Activated CD4-positive, alpha-beta T cell treated with anti-CD3 and anti-CD28 coated beads for 1 hour (primary cell): ENCODE measurements at regions not wholly inside any gene's neighbourhood (a gene's known extent, or its start where the extent isn't known, plus 50 kb on each side); places are given as distances from the start of the nearest gene placed in this dataset.
"Not testable (repeated sequence)": the region's sequence is repeated elsewhere in the genome, so short reads cannot be mapped to it uniquely, and the experiment has no call there.

Source experiments
- DNase-seq: peaks from one replicate; pipeline ENCODE4 v3.0.0-alpha.2; 2020

DNA sequence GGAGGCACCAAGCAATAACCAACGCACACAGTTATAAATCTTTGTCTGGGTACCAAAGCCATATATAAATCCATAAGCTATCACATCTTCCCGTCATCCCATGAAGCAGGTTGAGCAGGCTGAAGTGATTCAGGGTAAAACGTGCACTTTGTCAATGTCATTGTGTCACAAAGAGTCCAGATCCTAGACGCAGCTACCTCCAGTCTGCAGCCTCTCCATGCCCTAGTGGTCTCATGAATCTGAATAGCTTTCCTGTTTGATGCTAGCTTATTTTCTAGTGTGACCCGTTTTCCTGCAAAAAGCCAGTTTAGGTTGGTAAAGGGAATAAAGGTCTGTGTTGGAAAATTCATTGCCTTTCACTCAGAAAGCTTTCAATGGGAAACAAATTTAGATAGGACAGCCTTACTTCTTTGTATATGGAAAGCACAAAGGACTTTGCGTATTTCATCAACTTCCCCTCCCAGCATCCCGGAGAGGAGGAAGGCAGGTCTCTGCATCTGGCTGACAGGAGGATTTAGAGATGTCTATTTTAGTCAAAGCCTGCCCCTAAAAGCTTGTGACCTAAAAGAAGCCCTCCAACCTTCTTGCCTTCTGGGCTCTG lies 222.3 kb upstream of the ARL4C start:
- DNase-seq, result no peak

DNA sequence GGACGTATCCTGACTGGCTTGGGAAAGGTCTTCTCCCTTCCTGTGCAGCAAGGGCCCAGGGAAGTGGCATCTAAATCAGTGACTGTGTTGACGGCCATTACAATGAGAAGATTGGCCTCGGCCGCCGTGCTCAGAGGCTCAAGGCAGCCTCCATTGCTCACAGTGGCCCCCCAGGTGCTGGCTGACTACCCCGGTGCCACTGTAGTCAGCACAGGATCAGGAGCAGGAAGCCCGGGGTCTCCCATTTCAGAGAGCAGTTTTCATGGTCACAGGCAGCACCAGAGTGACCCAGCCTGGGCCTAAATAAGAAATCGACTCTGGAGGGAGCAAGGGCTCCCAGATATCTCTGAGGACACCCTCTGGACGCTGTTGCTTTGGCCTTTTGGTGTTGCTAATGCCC lies 219.4 kb upstream of the ARL4C start:
- no peak for DNase-seq

DNA sequence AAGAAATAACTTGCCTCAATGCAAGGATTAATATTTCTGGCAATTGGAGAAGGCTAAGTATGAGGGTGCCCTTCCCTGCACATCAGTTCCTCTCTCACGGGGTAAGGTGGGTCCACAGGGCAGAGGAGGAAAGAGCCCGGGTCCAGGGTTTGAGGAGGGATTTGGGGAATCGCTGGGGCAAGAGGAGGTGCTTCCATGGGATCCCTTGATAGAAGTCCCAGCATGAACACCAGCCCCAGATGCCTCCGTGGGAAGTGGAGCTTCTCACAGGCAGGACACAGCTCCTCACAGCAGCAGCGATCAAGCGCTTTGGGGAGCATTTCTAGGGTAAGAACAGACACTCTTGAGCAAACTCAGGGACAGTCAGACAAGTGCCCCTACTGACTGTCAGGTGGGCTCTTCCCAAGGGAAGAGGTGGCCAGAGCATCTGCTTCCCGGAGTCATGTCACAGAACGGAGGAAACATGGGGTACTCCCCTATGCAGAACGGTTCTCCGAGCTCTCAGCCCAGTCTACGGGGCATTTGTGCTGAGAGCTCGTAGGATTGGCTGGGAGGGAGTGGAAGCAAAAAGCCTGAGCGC lies 218.9 kb upstream of the ARL4C start:
- no peak for DNase-seq

DNA sequence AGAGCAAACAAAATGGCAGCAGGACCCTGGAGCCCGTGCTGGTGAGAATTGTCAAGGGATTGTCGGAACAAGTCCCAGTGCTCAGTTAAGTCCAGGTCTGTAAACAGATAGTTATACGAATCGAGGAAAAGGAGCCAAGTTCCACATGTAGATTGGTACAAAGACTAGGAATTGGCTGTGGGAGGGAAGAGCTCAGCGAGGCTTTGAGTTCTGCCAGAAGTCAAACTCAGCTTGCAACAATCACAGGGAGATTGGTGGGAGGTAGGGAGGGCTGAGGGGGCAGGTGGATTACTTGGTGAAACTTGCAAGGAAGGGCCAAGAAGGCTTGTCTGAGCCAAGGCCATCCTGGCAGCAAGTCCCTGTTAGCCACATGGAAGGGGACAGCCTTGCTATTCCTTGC lies 217.8 kb upstream of the ARL4C start:
- no peak for DNase-seq

DNA sequence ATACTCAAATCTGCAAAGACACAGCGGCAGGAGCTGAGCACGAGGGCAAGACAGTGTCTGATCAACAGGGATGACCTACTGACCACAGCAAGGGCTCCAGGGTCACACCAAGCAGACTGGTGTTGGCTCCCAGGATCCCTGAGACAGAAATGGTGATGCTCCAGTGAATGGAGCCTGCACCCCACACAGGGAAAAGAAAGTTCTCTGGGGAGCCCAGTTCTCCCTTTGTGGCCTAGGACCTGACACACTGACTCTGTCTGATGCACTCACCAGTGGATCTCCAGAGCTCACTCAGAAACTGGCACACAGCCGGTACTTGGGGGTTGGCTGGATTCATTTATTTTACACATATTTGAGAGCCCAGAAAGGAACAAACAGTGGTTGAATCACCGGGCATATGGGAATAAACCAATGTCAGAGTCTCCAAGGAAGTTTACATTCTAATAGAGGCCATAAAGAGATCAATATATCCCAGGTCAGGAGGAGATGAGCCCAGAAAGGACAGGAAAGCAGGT lies 215.6 kb upstream of the ARL4C start:
- DNase-seq, result no peak

DNA sequence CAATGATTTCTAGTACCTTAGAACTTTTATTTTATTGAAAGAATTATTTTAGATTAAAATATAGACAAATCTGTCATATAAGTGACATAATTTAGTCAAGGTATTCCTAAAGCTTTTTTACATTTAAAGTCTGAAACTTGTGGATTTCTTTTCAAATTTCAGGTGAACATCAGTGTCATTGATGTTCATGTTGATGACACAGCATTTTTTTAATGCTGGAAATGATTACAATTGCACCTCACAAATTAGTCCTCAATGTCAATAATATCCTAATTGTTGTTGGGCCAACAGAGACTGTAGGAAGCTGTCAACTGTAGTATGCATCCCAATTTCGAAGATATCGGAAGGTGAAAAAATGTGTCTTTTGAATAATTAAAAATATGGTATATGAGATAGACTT lies 214.4 kb upstream of the ARL4C start:
- DNase-seq, result no peak

DNA sequence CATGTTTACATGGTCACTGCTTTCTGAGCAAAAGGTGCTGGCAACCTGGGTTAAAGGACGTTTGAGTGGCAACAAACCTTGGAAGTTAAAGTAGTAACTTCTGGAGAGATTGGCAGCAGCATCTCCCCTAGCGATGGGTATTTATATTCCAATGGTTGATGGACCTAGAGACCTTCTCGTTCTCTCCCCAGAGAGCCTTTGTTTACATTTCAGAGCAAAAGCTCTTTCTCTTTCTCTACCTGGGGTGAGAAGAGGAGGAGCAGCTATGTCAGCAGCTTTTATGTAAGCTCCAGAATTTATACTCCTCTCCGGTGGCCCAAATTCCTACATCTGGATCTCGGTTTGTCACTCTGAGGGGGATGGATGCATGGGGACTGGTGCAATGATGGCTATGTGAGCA lies 213.7 kb upstream of the ARL4C start:
- DNase-seq, result no peak

DNA sequence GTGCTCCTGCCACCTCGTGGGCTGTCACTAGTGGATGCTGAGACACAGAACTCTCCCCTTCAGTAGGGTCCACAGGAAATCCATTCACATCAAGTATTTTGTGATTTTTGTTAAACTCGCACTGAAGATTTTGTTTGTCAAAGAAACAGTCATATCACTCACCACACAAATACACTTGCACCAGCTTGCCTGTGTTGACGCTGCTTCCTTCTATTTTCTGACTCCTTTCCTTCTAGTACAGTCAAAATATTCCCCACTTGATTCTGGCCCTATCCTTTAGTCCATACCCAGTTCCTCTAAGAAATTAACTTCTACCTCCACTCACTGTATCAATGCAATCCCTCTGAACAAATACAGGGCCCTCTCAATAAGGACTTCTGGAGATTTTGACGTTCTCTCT lies 213.2 kb upstream of the ARL4C start:
- no peak for DNase-seq

DNA sequence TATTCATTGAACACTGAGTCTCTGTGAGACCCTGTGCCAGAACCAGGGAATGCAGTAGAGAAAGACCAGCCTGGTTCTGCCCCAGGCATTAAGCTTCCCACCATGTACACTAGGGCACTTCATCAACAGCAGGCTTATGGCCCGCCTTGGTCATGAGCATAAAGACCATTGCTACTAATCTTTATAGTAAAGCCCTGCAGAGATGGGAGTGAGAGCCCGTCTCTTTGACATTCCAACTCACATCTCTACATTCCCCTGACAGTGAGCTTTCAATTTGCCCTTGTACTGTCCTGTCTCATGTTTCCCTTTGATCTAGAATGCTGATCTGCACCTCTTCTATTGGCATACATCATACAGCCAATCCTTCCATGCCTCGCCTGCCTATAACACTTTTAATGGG lies 211.8 kb upstream of the ARL4C start:
- no peak for DNase-seq

DNA sequence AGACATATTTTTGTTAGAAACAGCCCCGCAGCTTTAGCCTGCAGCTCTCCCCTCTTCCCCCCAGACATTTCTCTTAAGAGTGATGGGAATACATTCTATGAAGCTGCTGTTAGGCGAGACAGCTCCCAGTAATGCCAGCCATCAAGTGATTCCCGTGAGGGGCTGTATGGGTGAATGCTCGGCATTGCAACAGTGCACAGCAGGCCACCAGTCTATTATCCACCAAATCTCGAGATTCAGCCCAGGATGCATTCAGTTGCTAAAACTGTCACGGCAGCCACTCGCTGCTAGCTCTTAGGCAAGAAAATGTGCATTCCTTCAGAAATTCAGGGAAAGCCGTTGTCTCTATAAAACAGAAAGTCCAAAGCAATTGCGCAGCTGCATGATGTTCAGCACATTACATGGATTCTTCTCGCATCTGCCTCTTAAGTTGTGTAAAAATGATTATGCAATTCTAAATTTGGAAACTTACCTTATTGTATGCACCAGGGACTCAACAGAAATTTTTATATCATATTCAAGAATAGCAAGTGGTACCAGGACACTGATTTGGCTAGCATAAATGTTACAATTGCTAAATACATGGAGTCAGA lies 211.3 kb upstream of the ARL4C start:
- DNase-seq, result no peak

DNA sequence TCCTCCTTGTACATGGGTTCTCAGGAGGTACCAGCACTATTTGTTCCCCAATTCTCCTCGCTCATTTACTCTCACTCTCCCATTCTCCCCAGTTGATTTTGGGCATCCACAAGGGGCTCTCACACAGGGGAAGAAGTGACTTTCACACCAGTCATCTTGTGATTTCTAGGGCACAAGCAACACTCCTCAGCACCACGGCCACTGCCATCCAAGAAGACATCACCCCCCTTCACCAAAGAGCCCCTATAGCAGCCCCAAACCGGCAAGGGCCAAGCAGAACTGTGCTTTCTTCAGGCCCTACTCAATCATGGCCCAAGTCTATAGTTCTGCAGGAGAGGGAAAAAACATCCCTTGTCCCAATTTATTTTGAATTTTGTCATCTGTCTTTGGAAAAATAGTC lies 209.2 kb upstream of the ARL4C start:
- DNase-seq, result no peak

DNA sequence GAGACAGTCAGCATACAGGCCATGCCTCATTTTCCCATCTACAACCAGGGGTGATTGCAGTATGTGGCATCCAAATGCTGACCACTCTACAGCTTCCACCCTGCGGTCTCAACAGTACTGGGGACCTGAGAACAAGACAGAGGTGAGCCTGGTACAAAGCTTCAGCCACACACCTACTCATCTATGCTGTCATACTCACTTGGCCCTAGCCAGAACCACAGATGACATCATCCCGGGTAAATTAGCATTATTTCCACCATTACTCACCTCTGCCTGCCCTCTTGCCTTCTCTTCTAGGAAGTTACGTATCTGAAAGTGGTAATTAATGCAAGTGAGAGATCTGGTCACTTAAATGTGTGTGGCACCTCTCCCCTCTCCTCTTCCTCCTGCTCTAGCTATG lies 208.2 kb upstream of the ARL4C start:
- DNase-seq, result no peak

DNA sequence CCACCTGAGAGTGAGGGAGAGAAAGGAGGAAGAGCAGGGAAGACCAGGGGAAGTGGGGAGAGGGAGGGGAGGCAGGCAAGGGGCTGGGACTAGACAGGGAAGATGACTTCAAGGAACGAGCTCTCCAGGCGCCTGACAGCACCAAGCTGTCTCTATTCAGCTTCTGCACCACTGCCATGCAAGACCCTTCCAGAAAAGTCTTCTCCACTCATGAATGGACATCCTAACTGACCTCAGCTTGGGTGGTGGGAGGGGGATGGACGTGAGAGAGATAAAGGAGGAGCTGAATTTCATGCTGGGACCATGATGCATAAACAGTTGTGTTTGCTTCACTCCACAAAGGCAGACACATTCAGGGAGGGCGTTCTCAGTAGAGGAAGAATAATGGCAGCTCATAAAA lies 206.4 kb upstream of the ARL4C start:
- DNase-seq, result no peak

DNA sequence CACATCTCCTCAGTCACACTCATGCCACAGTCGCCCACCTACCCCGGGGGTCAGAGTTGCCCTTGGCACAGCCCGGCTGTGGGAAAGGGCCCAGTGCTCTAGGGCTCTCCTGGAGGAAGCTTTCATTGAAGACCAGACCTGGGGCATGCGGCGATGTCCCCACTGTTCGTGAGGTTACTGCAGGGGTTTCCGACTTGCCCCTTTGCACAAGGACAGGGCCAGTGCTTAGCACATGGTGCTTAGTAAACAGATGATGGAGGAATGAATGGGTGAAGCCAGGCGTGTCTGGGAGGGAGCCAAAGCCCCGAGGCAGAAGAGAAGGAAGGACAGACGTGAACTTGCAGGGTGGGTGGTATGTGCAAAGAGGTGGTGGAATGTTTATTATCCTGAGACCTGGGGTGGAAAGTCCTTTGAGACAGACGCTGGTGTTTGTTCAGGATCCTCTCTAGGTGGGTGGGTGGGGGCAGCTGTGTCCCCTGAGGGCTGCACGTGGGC lies 205.9 kb upstream of the ARL4C start:
- DNase-seq, result no peak

DNA sequence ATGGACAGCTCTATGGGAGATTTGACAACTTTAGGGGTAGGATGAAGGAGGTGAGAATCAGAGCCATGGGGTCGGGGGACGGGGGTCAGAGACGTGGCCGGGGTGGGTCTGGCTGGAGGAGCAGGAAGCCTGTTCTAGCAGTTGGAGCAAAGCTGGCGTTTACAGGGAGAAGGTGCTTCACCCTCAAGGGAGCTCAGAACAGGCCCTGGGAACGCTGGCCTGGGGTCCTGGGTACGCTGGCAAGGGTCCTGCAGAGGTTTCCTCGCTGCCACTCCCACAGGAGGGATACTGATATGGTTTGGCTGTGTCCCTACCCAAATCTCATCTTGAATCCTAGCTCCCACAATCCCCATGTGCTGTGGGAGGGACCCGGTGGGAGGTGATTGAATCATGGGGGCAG lies 205.0 kb upstream of the ARL4C start:
- DNase-seq, result no peak

DNA sequence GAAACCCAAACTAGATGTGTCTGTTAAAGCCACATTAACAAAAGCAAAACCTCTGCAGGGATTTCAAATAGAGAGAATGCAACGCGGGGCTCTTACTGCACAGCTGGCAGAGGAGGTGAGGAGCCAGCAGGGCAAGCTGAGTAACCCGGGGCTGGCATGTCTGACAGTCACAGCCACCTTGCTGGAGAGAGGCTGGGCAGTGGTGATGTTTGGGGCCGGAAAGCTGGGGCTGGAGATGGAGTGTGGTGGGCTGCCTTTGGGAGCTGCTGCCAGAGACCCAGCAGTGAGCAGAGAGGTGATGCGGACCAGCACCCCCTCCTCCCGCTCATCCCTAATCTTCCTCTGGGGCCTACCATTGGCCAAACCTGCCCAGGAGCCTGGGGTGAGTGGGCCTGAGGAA lies 204.5 kb upstream of the ARL4C start:
- DNase-seq, result no peak

DNA sequence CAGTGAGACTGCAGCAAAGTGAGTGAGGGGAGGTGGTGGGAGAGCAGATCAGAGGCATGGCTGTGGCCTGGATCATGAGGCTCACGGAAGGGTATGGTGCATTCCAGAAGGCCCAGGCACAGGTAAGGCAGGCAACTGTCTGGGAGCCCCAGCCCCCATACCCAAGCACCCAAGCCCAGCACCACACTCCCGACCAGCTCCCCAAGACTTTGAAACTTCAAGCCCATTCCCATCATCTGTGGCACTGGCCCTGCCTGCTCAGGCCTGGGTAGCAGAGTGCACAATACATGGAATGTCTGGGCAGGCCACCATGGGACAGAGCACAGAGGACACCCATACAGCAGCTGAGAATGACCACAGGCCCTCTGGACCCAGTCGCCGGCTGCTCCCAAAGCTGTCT lies 202.6 kb upstream of the ARL4C start:
- DNase-seq, result no peak

DNA sequence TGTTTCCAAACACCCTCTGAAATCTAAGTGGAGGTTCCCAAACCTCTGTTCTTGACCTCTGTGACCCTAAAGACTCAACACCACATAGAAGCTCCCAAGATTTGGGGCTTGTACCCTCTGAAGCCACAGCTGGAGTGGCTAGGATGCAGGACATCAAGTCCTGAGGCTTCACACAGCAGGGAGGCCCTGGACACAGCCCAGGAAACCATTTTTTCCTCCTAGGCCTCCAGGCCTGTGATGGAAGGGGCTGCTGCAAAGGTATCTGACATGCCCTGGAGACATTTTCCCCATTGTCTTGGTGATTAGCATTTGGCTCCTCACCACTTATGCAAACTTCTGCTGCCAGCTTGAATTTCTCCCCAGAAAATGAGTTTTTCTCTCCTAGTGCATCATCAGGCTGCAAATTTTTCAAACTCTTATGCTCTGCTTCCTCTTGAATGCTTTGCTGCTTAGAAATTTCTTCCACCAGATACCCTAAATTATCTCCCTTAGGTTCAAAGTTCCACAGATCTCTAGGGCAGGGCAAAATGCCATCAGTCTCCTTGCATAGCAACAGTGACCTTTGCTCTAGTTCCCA lies 200.5 kb upstream of the ARL4C start:
- DNase-seq, result not testable (repeated sequence)

DNA sequence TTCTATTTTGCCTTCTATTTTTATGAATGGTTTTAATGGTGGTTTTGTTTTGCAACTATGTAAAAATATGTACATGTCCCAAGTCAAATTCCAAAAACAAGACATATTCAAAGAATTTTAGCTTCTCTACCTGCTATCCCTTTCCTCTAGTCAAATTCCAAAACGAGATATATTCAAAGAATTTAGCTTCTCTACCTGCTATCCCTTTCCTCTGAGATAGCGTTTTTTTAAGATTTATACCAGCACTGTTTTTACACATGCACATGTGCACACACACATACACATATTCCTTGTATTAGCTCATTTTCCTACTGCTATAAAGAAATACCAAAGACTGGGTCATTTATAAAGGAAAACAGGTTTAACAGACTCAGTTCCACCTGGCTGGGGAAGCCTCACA lies 199.1 kb upstream of the ARL4C start:
- no peak for DNase-seq

DNA sequence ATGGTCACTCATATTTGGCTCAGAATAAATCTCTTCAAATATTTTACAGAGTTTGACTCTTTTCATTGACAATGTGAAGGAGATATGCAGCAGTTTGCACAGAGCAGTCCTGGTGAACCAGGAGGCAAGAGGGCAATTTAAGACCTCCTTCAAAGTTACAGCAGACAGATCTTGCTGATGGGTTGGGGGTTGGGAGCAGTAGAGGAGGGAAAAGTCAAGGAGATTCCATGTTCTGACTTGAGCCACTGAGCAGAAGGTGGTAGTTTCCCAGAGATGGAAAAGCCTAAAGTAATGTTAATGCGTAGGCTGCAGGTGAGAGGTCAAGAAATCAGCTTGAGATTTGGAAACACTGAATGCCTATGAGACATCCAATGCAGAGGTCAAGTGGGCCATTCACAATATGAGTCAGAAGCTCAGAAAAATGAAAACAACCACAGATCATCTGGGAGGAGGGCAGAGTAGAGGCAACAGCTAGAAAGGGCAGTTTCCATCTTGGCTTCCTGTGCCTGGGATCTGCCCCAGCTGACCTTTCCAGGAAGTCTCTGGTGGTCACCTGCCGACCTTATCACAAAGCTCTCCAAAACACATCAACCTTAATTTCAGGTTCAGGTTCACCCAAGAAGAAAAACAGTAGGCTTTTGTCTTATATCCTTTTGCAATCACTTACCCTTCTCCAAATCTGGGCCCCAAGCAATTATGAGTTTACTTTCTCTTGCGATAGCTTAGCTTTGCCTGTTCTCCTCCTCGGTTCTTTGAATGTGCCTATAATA lies 197.5 kb upstream of the ARL4C start:
- DNase-seq, result no peak

DNA sequence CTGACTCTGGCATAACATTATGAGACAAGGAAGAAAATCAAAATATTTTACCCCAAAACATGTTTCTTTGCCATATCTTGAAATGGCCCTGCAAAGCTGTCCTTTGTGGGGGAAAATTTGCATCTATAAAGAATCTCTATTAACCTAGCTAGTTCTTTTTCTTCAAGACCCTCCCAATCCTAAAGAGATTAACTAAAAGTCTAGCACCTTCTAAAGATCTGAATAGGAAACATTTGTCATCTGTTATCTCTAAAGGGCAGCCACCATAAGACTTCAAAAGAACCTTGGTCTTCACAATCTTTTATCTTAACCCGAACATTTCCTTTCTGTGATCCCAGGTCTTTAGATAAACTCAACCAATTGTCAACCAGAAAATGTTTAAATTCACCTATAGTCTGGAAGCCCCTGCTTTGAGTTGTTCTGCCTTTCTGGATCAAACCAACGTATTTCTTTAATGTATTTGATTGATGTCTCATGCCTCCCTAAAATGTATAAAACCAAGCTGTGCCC lies 196.9 kb upstream of the ARL4C start:
- not testable (repeated sequence) for DNase-seq

DNA sequence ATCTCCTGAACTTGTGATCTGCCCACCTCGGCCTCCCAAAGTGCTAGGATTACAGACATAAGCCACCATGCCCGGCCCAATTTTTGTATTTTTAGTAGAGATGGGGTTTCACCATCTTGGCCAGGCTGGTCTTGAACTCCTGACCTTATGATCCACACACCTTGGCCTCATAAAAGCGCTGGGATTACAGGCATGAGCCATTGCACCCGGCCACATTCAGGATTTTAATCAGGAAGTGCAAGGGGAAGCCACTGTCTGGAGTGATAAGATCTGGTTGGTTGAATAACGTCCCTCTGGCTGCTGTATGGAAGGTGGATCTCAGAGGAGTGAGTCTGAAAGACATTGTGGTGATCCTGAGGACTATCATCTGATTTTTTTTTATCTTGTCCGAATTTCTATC lies 196.3 kb upstream of the ARL4C start:
- DNase-seq, result not testable (repeated sequence)
